ENCODE measurements at regions not wholly inside any gene's neighbourhood (a gene's known extent, or its start where the extent isn't known, plus 50 kb on each side); places are given as distances from the start of the nearest gene placed in this dataset.

- in situ Hi-C loops (cut with MboI; ENCODE audit: low sequenced_read_pairs) = no loop called here
- CTCF ChIA-PET = no interaction called here
- H2BK5ac ChIP-seq (ENCODE audit: low read depth, low read length, poor library complexity, severe bottlenecking) = no peak overlapping the region
- H2AK9ac ChIP-seq (replicated peaks; ENCODE audit: low read depth, low read length, poor library complexity) = no peak overlapping the region
- H4K5ac ChIP-seq (ENCODE audit: low read depth, low read length) = no peak overlapping the region
- H3K4me1 ChIP-seq (ENCODE audit: control insufficient read depth, insufficient read depth, low read length) = no peaks in the 10 kb centered on the region
- no peak overlapping the region for H3K4ac ChIP-seq (ENCODE audit: low read depth, low read length)
- H2AFZ ChIP-seq (replicated peaks; ENCODE audit: low read length, poor library complexity) = no peak overlapping the region
- H4K8ac ChIP-seq (ENCODE audit: low read depth in 2 of 2, low read length in 2 of 2) = no peak overlapping the region
- H3K9me1 ChIP-seq (ENCODE audit: insufficient read depth, low read length) = no peaks in the 10 kb centered on the region
- DNase-seq (no peak), ATAC-seq (ENCODE audit: low read depth) (no peak)
- no peaks in the 10 kb centered on the region for H3K36me3 ChIP-seq (ENCODE audit: control insufficient read depth, insufficient read depth, low read length)
- H3K23ac ChIP-seq (ENCODE audit: low read depth, low read length) = no peak overlapping the region
- H2BK20ac ChIP-seq (ENCODE audit: low read depth, low read length) = no peak overlapping the region
- TF ChIP-seq POLR2A (IDR thresholded peaks at IDR 0.05; ENCODE audit: low read depth, low read length) (no peak), CEBPB (IDR thresholded peaks at IDR 0.05; ENCODE audit: low read depth, low read length) (no peak), MXI1 (IDR thresholded peaks at IDR 0.05; ENCODE audit: borderline replicate concordance, low read depth, low read length) (no peak)
- no peak overlapping the region for H3K14ac ChIP-seq (replicated peaks; ENCODE audit: low read depth, low read length)
- H3K9me3 ChIP-seq (ENCODE audit: control insufficient read depth, insufficient read depth, low read length) = no peaks in the 10 kb centered on the region
- no peak overlapping the region for H3K4me2 ChIP-seq (ENCODE audit: low read depth, low read length)
- H3K18ac ChIP-seq (ENCODE audit: low read depth, low read length) = no peak overlapping the region
- H2AK5ac ChIP-seq (ENCODE audit: low read depth, low read length) = no peak overlapping the region
- WGBS, 2 experiments (ENCODE audit: extremely low coverage in 2 of 2, insufficient read length in 1 of 2) = 38% methylated on average over 3 of the region's 16 CpGs; no CpG with 5 or more reads in 1 of the 2 experiments
- no peak overlapping the region for H3K27ac ChIP-seq (ENCODE audit: insufficient read depth, low read length)
- no peak overlapping the region for H2BK120ac ChIP-seq (ENCODE audit: low read depth, low read length)
- H3K27me3 ChIP-seq (ENCODE audit: control insufficient read depth, insufficient read depth, low read length) = no peaks in the 10 kb centered on the region
- H3K79me1 ChIP-seq (ENCODE audit: low read depth in 1 of 2, low read length in 2 of 2) = no peaks in the 10 kb centered on the region
- no peak overlapping the region for H3K4me3 ChIP-seq (ENCODE audit: insufficient read depth, low read depth, low read length)
- intact Hi-C loops (cut with micrococcal nuclease) = no loop called here
- H3K56ac ChIP-seq (ENCODE audit: extremely low read depth, insufficient read depth, low read length) = no peak overlapping the region
- no peak overlapping the region for H4K91ac ChIP-seq (ENCODE audit: insufficient read depth, low read depth, low read length)
- H3K9ac ChIP-seq (ENCODE audit: low read depth, low read length) = no peak overlapping the region
- POLR2A ChIA-PET (ENCODE audit: unreplicated experiment) = no interaction called here
- no TSS peak for BruUV-seq (replicated peaks)
- no peak overlapping the region for H2BK15ac ChIP-seq (ENCODE audit: low read depth, low read length)
- H4K20me1 ChIP-seq (ENCODE audit: insufficient read depth, low read length) = no peaks in the 10 kb centered on the region
- dilution Hi-C loops (cut with HindIII; ENCODE audit: low sequenced_read_pairs, unreplicated experiment) = no loop called here
Measured at GRCh38 chr16:50917950-50918703, 176.2 kb downstream of the CYLD start.

Data from IMR-90 (cell line).